PC-9 (cell line): ENCODE measurements at regions not wholly inside any gene's neighbourhood (a gene's known extent, or its start where the extent isn't known, plus 50 kb on each side); places are given as distances from the start of the nearest gene placed in this dataset.
A peak's percentile ranks its signal among the peaks of the same experiment; 100 is the strongest.

Experiments used
- BruUV-seq: library from RNA; stranded (reverse); fragments of 400-500 nt; replicated peaks from 2 replicates; lab custom pipeline; 2021; lab: Mats Ljungman, UMichigan
- CTCF ChIA-PET: fragments of 300-600 bp; sonication (Branson Sonifier 250); formaldehyde crosslinking; loops from one replicate; lab custom pipeline; 2022; ENCODE audit warnings: antibody characterized with exemption; lab: Charles Lee
- POLR2A ChIA-PET: fragments of 300-600 bp; sonication (Branson Sonifier 250); formaldehyde crosslinking; loops from one replicate; lab custom pipeline; 2022; ENCODE audit warnings: antibody characterized with exemption; ENCODE audit not compliant: unreplicated experiment; lab: Charles Lee
- DNase-seq, 2 experiments: peaks; one replicate each; pipeline versions ENCODE4 v3.0.0 to v3.0.0-alpha.2; 2015 to 2022; ENCODE audit warnings: mixed read lengths in 1 of 2
- H2AFZ ChIP-seq: fragments of 200-600 bp; sonication (generic); 2 replicates; pipeline ENCODE4 v1.8.1; 2017; ENCODE audit warnings: antibody characterized with exemption
- H3F3A ChIP-seq: fragments of 200-600 bp; sonication (generic); 2 replicates; pipeline ENCODE4 v1.8.1; 2017; ENCODE audit warnings: antibody characterized with exemption, mild to moderate bottlenecking, low read depth; ENCODE audit not compliant: insufficient read depth
- H3K27ac ChIP-seq: fragments of 200-600 bp; sonication (generic); 2 replicates; pipeline ENCODE4 v1.6.1; 2016; ENCODE audit warnings: mixed run types
- H3K27me3 ChIP-seq: fragments of 200-600 bp; sonication (generic); 2 replicates; pipeline ENCODE4 v1.6.1; 2016; ENCODE audit warnings: low read depth, mixed run types; ENCODE audit not compliant: insufficient read depth
- H3K36me3 ChIP-seq: fragments of 200-600 bp; sonication (generic); 2 replicates; pipeline ENCODE4 v1.6.1; 2016; ENCODE audit warnings: low read depth, mixed run types
- H3K4me1 ChIP-seq: fragments of 200-600 bp; sonication (generic); replicated peaks from 2 replicates; pipeline ENCODE4 v1.6.1; 2016; ENCODE audit warnings: mixed run types; ENCODE audit not compliant: insufficient read depth
- H3K4me2 ChIP-seq: fragments of 200-600 bp; sonication (generic); 2 replicates; pipeline ENCODE4 v1.6.1; 2017; ENCODE audit warnings: mixed run types
- H3K4me3 ChIP-seq: fragments of 200-600 bp; sonication (generic); 2 replicates; pipeline ENCODE4 v1.6.1; 2016; ENCODE audit warnings: mixed run types
- H3K79me2 ChIP-seq: fragments of 200-600 bp; sonication (generic); 2 replicates; pipeline ENCODE4 v1.6.1; 2017; ENCODE audit warnings: low read depth, mixed run types
- H3K9me2 ChIP-seq: fragments of 200-600 bp; sonication (generic); 2 replicates; pipeline ENCODE4 v1.8.1; 2017; ENCODE audit warnings: mild to moderate bottlenecking; ENCODE audit not compliant: insufficient read depth
- H3K9me3 ChIP-seq: fragments of 200-600 bp; sonication (generic); 2 replicates; pipeline ENCODE4 v1.8.1; 2016; ENCODE audit warnings: low read depth; ENCODE audit not compliant: insufficient read depth
- H4K20me1 ChIP-seq: fragments of 200-600 bp; sonication (generic); 2 replicates; pipeline ENCODE4 v1.8.1; 2017; ENCODE audit not compliant: insufficient read depth
- CTCF ChIP-seq: fragments of 200-600 bp; sonication (generic); conservative IDR thresholded peaks from 2 replicates; pipeline ENCODE4 v1.6.1; 2017; ENCODE audit warnings: mixed run types, antibody characterized with exemption, mild to moderate bottlenecking, moderate library complexity
- EZH2 ChIP-seq: fragments of 200-600 bp; sonication (generic); IDR thresholded peaks from 2 replicates; pipeline ENCODE4 v1.8.0; 2017; ENCODE audit warnings: antibody characterized with exemption, low read depth
- intact Hi-C: fragments of 100-400 bp; cut with micrococcal nuclease; formaldehyde crosslinking; loops from one replicate; pipeline ENCODE4 v1.10.0; 2022; ENCODE audit not compliant: unreplicated experiment

GRCh38 chr18:71597219-71597618 is 946.9 kb downstream of the CBLN2 start:
- H3K4me1 ChIP-seq = no peaks in the 10 kb centered on the region
- no peak overlapping the region for H2AFZ ChIP-seq
- H3F3A ChIP-seq = no peaks in the 10 kb centered on the region
- no peaks in the 10 kb centered on the region for H3K79me2 ChIP-seq
- H3K27me3 ChIP-seq = no peaks in the 10 kb centered on the region
- no peak for DNase-seq
- ChIA-PET CTCF (no interaction called here), POLR2A (no interaction called here)
- no peaks in the 10 kb centered on the region for H3K9me2 ChIP-seq
- H3K4me3 ChIP-seq = no peak overlapping the region
- peaks cover 9% of the 10 kb centered on the region for H3K9me3 ChIP-seq
- no peak overlapping the region for H3K27ac ChIP-seq
- no peak for TF ChIP-seq EZH2
- no TSS peak for BruUV-seq
- H3K36me3 ChIP-seq = no peaks in the 10 kb centered on the region
- intact Hi-C loops = no loop called here
- no peaks in the 10 kb centered on the region for H4K20me1 ChIP-seq
- H3K4me2 ChIP-seq = no peak overlapping the region

- peaks cover 3% of the 10 kb centered on the region; the same call in 1 of the 2 replicates for H4K20me1 ChIP-seq
- no peak overlapping the region for H3K27ac ChIP-seq
- no peaks in the 10 kb centered on the region for H3K79me2 ChIP-seq
- peak overlapping the region; percentile 77 for H2AFZ ChIP-seq
- no peaks in the 10 kb centered on the region for H3F3A ChIP-seq
- H3K4me3 ChIP-seq = peak overlapping the region; percentile 35; the same call in 1 of the 2 replicates
- no TSS peak for BruUV-seq
- H3K36me3 ChIP-seq = no peaks in the 10 kb centered on the region
- no peaks in the 10 kb centered on the region for H3K9me2 ChIP-seq
- ChIA-PET CTCF (no interaction called here), POLR2A (no interaction called here)
- H3K4me2 ChIP-seq = peak overlapping the region; percentile 63
- H3K9me3 ChIP-seq = 0 out of 2 replicates have a peak, but pooled peaks cover 3% of the 10 kb centered on the region
- H3K27me3 ChIP-seq = no peaks in the 10 kb centered on the region
- no peak for DNase-seq
- intact Hi-C loops = no loop called here
- H3K4me1 ChIP-seq = no peaks in the 10 kb centered on the region
- TF ChIP-seq CTCF (no peak), EZH2 (no peak)
These were observed 960.9 kb downstream of the CBLN2 start for GRCh38 chr18:71583252-71583651.

GRCh38 chr18:71554686-71555085 is 989.5 kb downstream of the CBLN2 start:
- no peak overlapping the region for H3K27ac ChIP-seq
- BruUV-seq = no TSS peak
- H3K4me1 ChIP-seq = no peaks in the 10 kb centered on the region
- POLR2A ChIA-PET = no interaction called here
- no peaks in the 10 kb centered on the region for H3K9me2 ChIP-seq
- H4K20me1 ChIP-seq = no peaks in the 10 kb centered on the region
- no peaks in the 10 kb centered on the region for H3F3A ChIP-seq
- no peak for DNase-seq
- H3K4me2 ChIP-seq = no peak overlapping the region
- no peak overlapping the region for H3K4me3 ChIP-seq
- no peaks in the 10 kb centered on the region for H3K27me3 ChIP-seq
- CTCF ChIA-PET = no interaction called here
- H2AFZ ChIP-seq = peak overlapping the region; percentile 22; the same call in 1 of the 2 replicates
- no peaks in the 10 kb centered on the region for H3K36me3 ChIP-seq
- H3K9me3 ChIP-seq = no peaks in the 10 kb centered on the region
- TF ChIP-seq EZH2 (no peak), CTCF (no peak)
- H3K79me2 ChIP-seq = no peaks in the 10 kb centered on the region
- intact Hi-C loops = no loop called here

GRCh38 chr18:71541643-71542042 is 1002.5 kb downstream of the CBLN2 start:
- DNase-seq = no peak
- no peaks in the 10 kb centered on the region for H3K4me1 ChIP-seq
- POLR2A ChIA-PET = no interaction called here
- H3K9me3 ChIP-seq = no peaks in the 10 kb centered on the region
- intact Hi-C loops = no loop called here
- TF ChIP-seq EZH2 (no peak), CTCF (no peak)
- no TSS peak for BruUV-seq
- CTCF ChIA-PET = no interaction called here
- H4K20me1 ChIP-seq = no peaks in the 10 kb centered on the region
- H3K36me3 ChIP-seq = no peaks in the 10 kb centered on the region
- H3K4me3 ChIP-seq = no peak overlapping the region
- no peak overlapping the region for H3K27ac ChIP-seq
- no peaks in the 10 kb centered on the region for H3K9me2 ChIP-seq
- H3K79me2 ChIP-seq = no peaks in the 10 kb centered on the region
- no peak overlapping the region for H3K4me2 ChIP-seq
- no peaks in the 10 kb centered on the region for H3F3A ChIP-seq
- no peak overlapping the region for H2AFZ ChIP-seq
- no peaks in the 10 kb centered on the region for H3K27me3 ChIP-seq
